Right lobe of liver (tissue), 6 donors: ENCODE measurements at regions not wholly inside any gene's neighbourhood (a gene's known extent, or its start where the extent isn't known, plus 50 kb on each side); places are given as distances from the start of the nearest gene placed in this dataset.
"Not testable (repeated sequence)": the region's sequence is repeated elsewhere in the genome, so short reads cannot be mapped to it uniquely, and the experiment has no call there.

ENCODE experiments used
- ATAC-seq, 4 donors: fragments of 200-7000 bp; cut with Tn5 transposase; one replicate each; pipeline ENCODE4 v1.9.1; 2020; ENCODE audit warnings: mild to moderate bottlenecking in 4 of 4, moderate library complexity in 4 of 4
- DNase-seq, 3 donors: peaks; one replicate each; pipeline ENCODE4 v3.0.0-alpha.2; 2020
- H3K27ac ChIP-seq, 3 donors: fragments of 200-600 bp; one replicate each; pipeline ENCODE4 v1.8.0; 2022
- H3K27me3 ChIP-seq, 2 donors: fragments of 200-600 bp; one replicate each; pipeline ENCODE4 v1.8.0; 2022
- H3K36me3 ChIP-seq, 4 donors: fragments of 200-600 bp; sonication (generic) in 1 of 4; one replicate each; pipeline versions ENCODE4 v1.5.1 to v1.8.0; 2017 to 2022; ENCODE audit warnings: control low read depth in 1 of 4
- H3K4me1 ChIP-seq, 4 donors: fragments of 200-600 bp; sonication (generic) in 1 of 4; one replicate each; pipeline versions ENCODE4 v1.5.1 to v1.8.0; 2017 to 2022; ENCODE audit warnings: control low read depth in 1 of 4
- H3K4me3 ChIP-seq, 3 donors: fragments of 200-600 bp; one replicate each; pipeline ENCODE4 v1.8.0; 2022
- H3K9me3 ChIP-seq, 4 donors: fragments of 200-600 bp; sonication (generic) in 1 of 4; one replicate each; pipeline versions ENCODE4 v1.5.1 to v1.8.0; 2017 to 2022; ENCODE audit warnings: control low read depth in 1 of 4
- WGBS: methylation state at CpG from one replicate; pipeline ENCODE4 v1.1.6; 2018; ENCODE audit warnings: low coverage, low lambda C conversion rate; ENCODE audit not compliant: insufficient coverage; ENCODE audit errors: missing lambda C conversion rate; 5-methylcytosine and 5-hydroxymethylcytosine counted together
- intact Hi-C, 2 donors: fragments of 100-400 bp; cut with DNase I; formaldehyde crosslinking; loops; one replicate each; pipeline versions ENCODE4 v1.11.2 to v1.14.1; 2022
- donor health status: DM: no; HTN: yes; CAD: no.
- donor health status: DM: no; HTN: no; CAD: no.
- donor health status: DM: no; HTN: no; CAD: no.
- donor health status: DM: no; HTN: yes; CAD: no.
- donor health status: DM: no; HTN: yes; CAD: no.

DNA sequence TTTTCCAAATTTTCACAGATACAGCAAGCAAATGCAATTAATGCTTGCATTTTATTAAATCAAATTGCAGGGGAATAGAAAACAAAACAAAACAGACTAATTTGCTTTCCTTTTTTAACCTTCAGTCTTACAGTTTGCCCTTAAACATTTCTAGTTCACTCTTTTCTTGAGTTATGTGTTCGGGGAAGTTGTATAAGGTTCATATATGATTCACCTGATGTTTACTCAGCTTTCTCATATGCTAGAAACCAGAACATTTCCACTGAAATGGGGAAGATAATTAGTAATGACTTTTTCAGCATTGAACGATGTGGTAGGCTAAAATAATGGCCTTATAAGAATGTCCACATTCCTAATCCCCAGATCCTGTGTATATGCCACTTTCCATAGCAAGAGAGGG is 176.2 kb upstream of the NBPF9 start:
- H3K4me1 ChIP-seq, H3K9me3 ChIP-seq, ATAC-seq, H3K36me3 ChIP-seq, H3K27ac ChIP-seq, intact Hi-C loops, H3K4me3 ChIP-seq, H3K27me3 ChIP-seq, DNase-seq: not testable (repeated sequence)
- 69% methylated on average over 1 of the region's 2 CpGs for WGBS

DNA sequence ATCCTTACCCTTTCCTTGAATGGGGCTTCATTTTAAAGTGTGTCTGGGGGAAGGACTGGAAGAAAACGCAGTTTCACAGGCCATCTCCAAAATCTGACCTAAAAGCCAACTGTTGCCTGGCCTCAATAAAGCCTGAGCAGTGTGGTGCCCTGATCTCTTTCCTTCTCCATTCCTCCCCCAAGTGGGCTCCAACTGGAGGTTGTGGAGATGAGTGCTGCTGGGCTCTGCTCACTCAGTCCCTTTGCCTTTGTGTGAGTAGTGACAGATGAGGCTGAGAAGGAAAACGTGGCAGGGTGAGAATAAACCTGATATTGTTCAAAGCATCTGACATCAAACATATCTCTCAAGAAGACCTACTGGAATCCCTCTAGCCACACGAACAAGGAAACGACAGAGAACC is 181.4 kb upstream of the NBPF9 start:
- H3K9me3 ChIP-seq, H3K27me3 ChIP-seq, H3K27ac ChIP-seq, H3K36me3 ChIP-seq, intact Hi-C loops, H3K4me1 ChIP-seq, H3K4me3 ChIP-seq, DNase-seq: not testable (repeated sequence)
- WGBS = no CpG with 5 or more reads among the region's 4 CpGs
- peak; percentile 21 to 41 (median 34) for ATAC-seq

DNA sequence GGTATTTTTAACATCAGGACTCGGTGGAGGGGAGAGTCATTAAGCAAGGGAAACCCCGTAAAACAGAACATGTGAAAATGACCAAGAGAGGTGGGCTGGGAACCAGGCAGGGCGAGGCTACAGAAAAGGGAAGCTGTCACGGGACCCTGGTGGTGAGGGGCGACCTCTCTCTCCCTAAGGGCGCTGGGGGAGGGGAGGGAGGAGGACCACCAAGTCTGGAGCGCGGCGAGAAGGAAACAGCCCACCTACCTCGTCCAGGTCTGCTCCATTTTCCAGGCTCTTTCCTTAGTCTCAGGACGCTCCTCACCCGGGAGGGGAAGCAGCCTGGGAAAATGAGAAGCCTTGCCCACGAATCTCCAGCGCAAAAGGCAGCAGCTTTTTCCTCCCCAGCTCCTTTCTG is 181.9 kb upstream of the NBPF9 start:
- no CpG with 5 or more reads among the region's 14 CpGs for WGBS
- H3K36me3 ChIP-seq, H3K4me1 ChIP-seq, intact Hi-C loops, H3K27ac ChIP-seq, H3K9me3 ChIP-seq, DNase-seq, H3K27me3 ChIP-seq, H3K4me3 ChIP-seq: not testable (repeated sequence)
- peak; percentile 40 to 59 (median 53) for ATAC-seq

DNA sequence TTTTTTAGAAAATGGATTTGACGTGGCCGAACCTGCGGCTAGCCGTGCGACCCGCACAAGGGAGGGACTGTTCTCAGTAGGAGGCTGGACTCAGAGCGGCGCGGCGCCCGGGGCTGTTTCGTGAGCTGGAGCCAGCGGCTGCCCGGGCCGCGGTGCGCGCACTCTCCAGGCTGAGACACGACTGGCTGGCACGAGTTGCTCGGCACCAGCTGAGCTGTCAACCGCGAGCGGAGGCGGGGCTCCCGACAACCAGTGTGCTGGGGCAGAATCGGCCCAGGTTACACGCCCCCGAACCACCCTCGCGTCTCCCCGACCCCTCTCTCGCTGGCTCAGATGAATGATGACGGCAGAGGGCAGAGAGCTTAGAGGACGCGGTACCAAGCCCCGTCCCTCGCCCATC is 182.3 kb upstream of the NBPF9 start:
- no CpG with 5 or more reads among the region's 38 CpGs for WGBS
- ATAC-seq (peak; percentile 93 to 97 (median 95)), DNase-seq (peak; percentile 60 to 67 (median 65))
- H3K4me3 ChIP-seq, H3K27ac ChIP-seq, H3K9me3 ChIP-seq, H3K36me3 ChIP-seq, H3K27me3 ChIP-seq, intact Hi-C loops, H3K4me1 ChIP-seq: not testable (repeated sequence)

- ATAC-seq, H3K27ac ChIP-seq, H3K9me3 ChIP-seq, H3K36me3 ChIP-seq, H3K4me1 ChIP-seq, H3K4me3 ChIP-seq, H3K27me3 ChIP-seq, DNase-seq, intact Hi-C loops: not testable (repeated sequence)
- WGBS = 93% methylated on average over 1 of the region's 1 CpG
These were observed 185.2 kb upstream of the NBPF9 start for GRCh38 chr1:149288580-149288979.

- ATAC-seq = peak in 1 of 4 donors; percentile 29
These were observed 174.2 kb upstream of the NBPF19 start for GRCh38 chr1:149300478-149301218.

GRCh38 chr1:149301282-149301681 is 173.6 kb upstream of the NBPF19 start:
- H3K9me3 ChIP-seq, intact Hi-C loops, H3K4me3 ChIP-seq, ATAC-seq, H3K27me3 ChIP-seq, DNase-seq, H3K36me3 ChIP-seq, H3K27ac ChIP-seq, H3K4me1 ChIP-seq: not testable (repeated sequence)
- 44% methylated on average over 3 of the region's 4 CpGs for whole genome bisulfite sequencing

More at GRCh38 chr1:149300478-149301218, 174.2 kb upstream of the NBPF19 start:
- H3K36me3 ChIP-seq, H3K27me3 ChIP-seq, H3K27ac ChIP-seq, H3K9me3 ChIP-seq, H3K4me1 ChIP-seq, DNase-seq, intact Hi-C loops, H3K4me3 ChIP-seq: not testable (repeated sequence)
- no CpG with 5 or more reads among the region's 3 CpGs for WGBS

- WGBS = no CpG with 5 or more reads among the region's 2 CpGs
- H3K27ac ChIP-seq = not testable (repeated sequence)
These were observed 170.0 kb upstream of the NBPF19 start for GRCh38 chr1:149304796-149305195.

GRCh38 chr1:149307640-149308039 is 167.2 kb upstream of the NBPF19 start:
- DNase-seq, H3K9me3 ChIP-seq, intact Hi-C loops, H3K4me3 ChIP-seq, ATAC-seq, H3K4me1 ChIP-seq, H3K27ac ChIP-seq, H3K36me3 ChIP-seq, H3K27me3 ChIP-seq: not testable (repeated sequence)
- no CpG with 5 or more reads among the region's 8 CpGs for WGBS

More at GRCh38 chr1:149304796-149305195, 170.0 kb upstream of the NBPF19 start:
- H3K27me3 ChIP-seq, H3K9me3 ChIP-seq, H3K4me1 ChIP-seq, H3K4me3 ChIP-seq, DNase-seq, H3K36me3 ChIP-seq, intact Hi-C loops: not testable (repeated sequence)
- peak; percentile 91 to 98 (median 98) for ATAC-seq

- H3K27ac ChIP-seq, DNase-seq, H3K4me1 ChIP-seq, intact Hi-C loops, H3K36me3 ChIP-seq, H3K4me3 ChIP-seq, H3K27me3 ChIP-seq, ATAC-seq, H3K9me3 ChIP-seq: not testable (repeated sequence)
- WGBS = 100% methylated on average over 1 of the region's 2 CpGs
These were observed 159.9 kb upstream of the NBPF19 start for GRCh38 chr1:149314921-149315320.

GRCh38 chr1:149320971-149321731 is 153.7 kb upstream of the NBPF19 start:
- ATAC-seq = peak in 3 of 4 donors; percentile 20 to 39 (median 22)
- H3K9me3 ChIP-seq, H3K27me3 ChIP-seq, H3K4me1 ChIP-seq, H3K36me3 ChIP-seq, H3K4me3 ChIP-seq, DNase-seq, intact Hi-C loops, H3K27ac ChIP-seq: not testable (repeated sequence)
- WGBS = no CpG with 5 or more reads among the region's 48 CpGs
